Esophagus muscularis mucosa (tissue), 4 donors: ENCODE measurements at regions not wholly inside any gene's neighbourhood (a gene's known extent, or its start where the extent isn't known, plus 50 kb on each side); places are given as distances from the start of the nearest gene placed in this dataset.

Experiments used
- DNase-seq: peaks from one replicate; pipeline ENCODE4 v3.0.0-alpha.2; 2017; ENCODE audit errors: extremely low spot score
- H3K27ac ChIP-seq, 4 donors: fragments of 200-600 bp; sonication (generic); replicated peaks in 1 of 4; 1 replicate in 3 of 4; 2 replicates in 1 of 4; pipeline ENCODE4 v1.5.1; 2016 to 2019; ENCODE audit warnings: mild to moderate bottlenecking in 1 of 4
- H3K27me3 ChIP-seq, 4 donors: fragments of 200-600 bp; sonication (generic); one replicate each; pipeline versions ENCODE4 v1.5.1 to v1.6.0; 2016 to 2019
- H3K36me3 ChIP-seq, 4 donors: fragments of 200-600 bp; sonication (generic); one replicate each; pipeline ENCODE4 v1.5.1; 2016 to 2019
- H3K4me1 ChIP-seq, 4 donors: fragments of 200-600 bp; sonication (generic); one replicate each; pipeline ENCODE4 v1.5.1; 2016 to 2019
- H3K4me3 ChIP-seq, 4 donors: fragments of 200-600 bp; sonication (generic); 1 replicate in 2 of 4; 2 replicates in 2 of 4; pipeline ENCODE4 v1.5.1; 2016 to 2019; ENCODE audit warnings: mild to moderate bottlenecking in 4 of 4, moderate library complexity in 1 of 4
- H3K9me3 ChIP-seq, 4 donors: fragments of 200-600 bp; sonication (generic); 1 replicate in 3 of 4; 2 replicates in 1 of 4; pipeline ENCODE4 v1.5.1; 2016 to 2019
- CTCF ChIP-seq, 3 experiments: fragments of 200-600 bp in 2 of 3; fragments of 450-650 bp in 1 of 3; sonication (generic) in 2 of 3; IDR thresholded peaks; one replicate each; pipeline ENCODE4 v1.5.1; 2017 to 2019; ENCODE audit warnings: antibody characterized with exemption in 3 of 3, mild to moderate bottlenecking in 2 of 3, moderate library complexity in 1 of 3
- EP300 ChIP-seq: sonication (generic); formaldehyde crosslinking; IDR thresholded peaks from one replicate; pipeline ENCODE4 v1.6.1; 2017; ENCODE audit warnings: antibody characterized with exemption
- POLR2A ChIP-seq: fragments of 450-650 bp; IDR thresholded peaks from one replicate; pipeline ENCODE4 v1.6.1; 2017; ENCODE audit warnings: antibody characterized with exemption, moderate library complexity, mild to moderate bottlenecking, low read depth
- POLR2AphosphoS5 ChIP-seq, 2 donors: sonication (generic); formaldehyde crosslinking; IDR thresholded peaks; one replicate each; pipeline ENCODE4 v1.6.1; 2017; ENCODE audit warnings: antibody characterized with exemption in 2 of 2
- WGBS: methylation state at CpG from one replicate; pipeline ENCODE4 v1.1.5; 2018; 5-methylcytosine and 5-hydroxymethylcytosine counted together
- intact Hi-C: fragments of 100-400 bp; cut with DNase I; formaldehyde crosslinking; loops from one replicate; pipeline ENCODE4 v1.15.1; 2023

- no peaks in the 10 kb centered on the region for H3K27me3 ChIP-seq
- H3K36me3 ChIP-seq = no peaks in the 10 kb centered on the region
- TF ChIP-seq EP300 (no peak), CTCF (IDR thresholded peaks at IDR 0.05) (no peak), POLR2A (no peak), POLR2AphosphoS5 (IDR thresholded peaks at IDR 0.05) (no peak)
- H3K4me1 ChIP-seq = no peaks in the 10 kb centered on the region
- DNase-seq = peak; percentile 42
- peaks cover 0 to 9% (median 0%) of the 10 kb centered on the region in 4 donors for H3K9me3 ChIP-seq
- no peak overlapping the region for H3K27ac ChIP-seq
- H3K4me3 ChIP-seq = no peak overlapping the region
- intact Hi-C loops = no loop called here
Observed at GRCh38 chr3:151024339-151024738, 51.8 kb upstream of the CLRN1 start.

GRCh38 chr3:151034303-151034702 is 51.2 kb upstream of the MED12L start:
- peaks cover 0 to 4% (median 0%) of the 10 kb centered on the region in 4 donors for H3K9me3 ChIP-seq
- peak; percentile 74 for DNase-seq
- H3K4me1 ChIP-seq = no peaks in the 10 kb centered on the region
- intact Hi-C loops = no loop called here
- WGBS = 98% methylated on average over 2 of the region's 2 CpGs
- H3K27ac ChIP-seq = no peak overlapping the region
- no peak for TF ChIP-seq POLR2AphosphoS5 (IDR thresholded peaks at IDR 0.05)
- no peak for TF ChIP-seq POLR2A
- TF ChIP-seq CTCF (IDR thresholded peaks at IDR 0.05) = no peak
- no peak for TF ChIP-seq EP300
- H3K27me3 ChIP-seq = no peaks in the 10 kb centered on the region
- no peak overlapping the region for H3K4me3 ChIP-seq
- no peaks in the 10 kb centered on the region for H3K36me3 ChIP-seq

- Histone ChIP-seq H3K27me3 (no peaks in the 10 kb centered on the region), H3K9me3 (peaks cover 0 to 4% (median 0%) of the 10 kb centered on the region in 4 donors), H3K27ac (no peak overlapping the region), H3K4me3 (no peak overlapping the region), H3K36me3 (no peaks in the 10 kb centered on the region), H3K4me1 (no peaks in the 10 kb centered on the region)
- TF ChIP-seq EP300 (no peak), CTCF (IDR thresholded peaks at IDR 0.05) (no peak), POLR2A (no peak), POLR2AphosphoS5 (IDR thresholded peaks at IDR 0.05) (no peak)
- peak; percentile 53 for DNase-seq
- intact Hi-C loops = no loop called here
- WGBS = 98% methylated on average over 5 of the region's 5 CpGs
Observed at GRCh38 chr3:151035072-151035471, 50.4 kb upstream of the MED12L start.
